HCT116 (cell line): ENCODE measurements at regions not wholly inside any gene's neighbourhood (a gene's known extent, or its start where the extent isn't known, plus 50 kb on each side); places are given as distances from the start of the nearest gene placed in this dataset.

Source experiments
- ATAC-seq: fragments of 200-7000 bp; cut with Tn5 transposase; 2 replicates; pipeline ENCODE4 v1.9.1; 2020; ENCODE audit warnings: mild to moderate bottlenecking, moderate library complexity
- BruUV-seq: library from RNA; stranded (reverse); fragments of 400-500 nt; replicated peaks from 2 replicates; lab custom pipeline; 2021; lab: Mats Ljungman, UMichigan
- CTCF ChIA-PET: fragments of 300-600 bp; sonication (Branson Sonifier 250); formaldehyde crosslinking; loops from one replicate; lab custom pipeline; 2021; ENCODE audit warnings: antibody characterized with exemption; lab: Charles Lee
- POLR2A ChIA-PET: fragments of 300-600, 350-600 bp; sonication (Branson Sonifier 250); formaldehyde crosslinking; loops from one replicate; lab custom pipeline; 2021; ENCODE audit warnings: antibody characterized with exemption; lab: Charles Lee
- RAD21 ChIA-PET, 2 experiments: fragments of 300-600 bp; sonication (Branson Sonifier 250); formaldehyde crosslinking; loops; one replicate each; lab custom pipeline; 2023; ENCODE audit warnings: low total read pairs in 2 of 2; ENCODE audit not compliant: uncharacterized antibody in 2 of 2, unreplicated experiment in 2 of 2, low non-redundant PET in 1 of 2; lab: Charles Lee
- DNase-seq: peaks from one replicate; pipeline ENCODE4 v3.0.0-alpha.2; 2010; ENCODE audit warnings: low read depth, low spot score
- H2AFZ ChIP-seq: fragments of 200-600 bp; shearing (Covaris generic), sonication (generic); 2 replicates; pipeline ENCODE4 v1.6.1; 2017; ENCODE audit warnings: low read depth, mixed run types, mixed read lengths, antibody characterized with exemption, low read length; ENCODE audit not compliant: poor library complexity, severe bottlenecking
- H3K27ac ChIP-seq: 2 replicates; pipeline ENCODE4 v1.5.1; 2012; ENCODE audit warnings: low read depth, low read length
- H3K27me3 ChIP-seq: fragments of 200-600 bp; sonication (generic); 2 replicates; pipeline ENCODE4 v1.6.1; 2016; ENCODE audit warnings: mixed run types, low read length, mixed read lengths; ENCODE audit not compliant: insufficient read depth
- H3K36me3 ChIP-seq, 2 experiments: fragments of 200-500 bp in 1 of 2; fragments of 200-600 bp in 1 of 2; sonication (Bioruptor generic) in 1 of 2; sonication (generic) in 1 of 2; 2 replicates each; pipeline versions ENCODE4 v1.5.1 to v1.6.1; 2014 to 2016; ENCODE audit warnings: low read length in 2 of 2, inconsistent platforms in 1 of 2, mixed read lengths in 1 of 2, mixed run types in 1 of 2; ENCODE audit not compliant: insufficient read depth in 2 of 2, control insufficient read depth in 1 of 2
- H3K4me1 ChIP-seq, 2 experiments: fragments of 200-600 bp in 1 of 2; sonication (generic) in 1 of 2; 2 replicates each; pipeline versions ENCODE4 v1.5.1 to v1.6.1; 2012 to 2017; ENCODE audit warnings: low read length in 2 of 2, inconsistent platforms in 1 of 2, mild to moderate bottlenecking in 1 of 2, mixed read lengths in 1 of 2, mixed run types in 1 of 2, moderate library complexity in 1 of 2; ENCODE audit not compliant: insufficient read depth in 2 of 2, control insufficient read depth in 1 of 2
- H3K4me2 ChIP-seq: fragments of 200-600 bp; sonication (generic); 2 replicates; pipeline ENCODE4 v1.6.1; 2017; ENCODE audit warnings: mixed run types, low read length, mixed read lengths
- H3K4me3 ChIP-seq, 2 experiments: fragments of 200-600 bp in 1 of 2; sonication (generic) in 1 of 2; replicated peaks in 1 of 2; 2 replicates each; pipeline ENCODE4 v1.5.1; 2011 to 2016; ENCODE audit warnings: low read length in 2 of 2, control low read depth in 1 of 2, low read depth in 1 of 2, mild to moderate bottlenecking in 1 of 2, mixed read lengths in 1 of 2, mixed run types in 1 of 2
- H3K79me2 ChIP-seq: fragments of 200-600 bp; sonication (generic); 2 replicates; pipeline ENCODE4 v1.6.1; 2017; ENCODE audit warnings: mild to moderate bottlenecking, mixed run types, low read length, moderate library complexity, mixed read lengths; ENCODE audit not compliant: insufficient read depth
- H3K9ac ChIP-seq: fragments of 200-600 bp; sonication (generic); 2 replicates; pipeline ENCODE4 v1.6.1; 2016; ENCODE audit warnings: low read length, mixed read lengths
- H3K9me2 ChIP-seq: fragments of 200-600 bp; sonication (generic), shearing (Covaris generic); 2 replicates; pipeline ENCODE4 v1.6.1; 2017; ENCODE audit warnings: mixed run types, mild to moderate bottlenecking, moderate library complexity; ENCODE audit not compliant: insufficient read depth
- H3K9me3 ChIP-seq, 2 experiments: fragments of 200-500 bp in 1 of 2; fragments of 200-600 bp in 1 of 2; sonication (Bioruptor generic) in 1 of 2; sonication (generic) in 1 of 2; 2 replicates each; pipeline ENCODE4 v1.6.1; 2014 to 2017; ENCODE audit warnings: low read length in 2 of 2, mixed read lengths in 2 of 2, inconsistent platforms in 1 of 2, low read depth in 1 of 2, mild to moderate bottlenecking in 1 of 2, mixed run types in 1 of 2, moderate library complexity in 1 of 2; ENCODE audit not compliant: control insufficient read depth in 1 of 2, insufficient read depth in 1 of 2
- H4K20me1 ChIP-seq: fragments of 200-600 bp; sonication (generic), shearing (Covaris generic); 2 replicates; pipeline ENCODE4 v1.6.1; 2017; ENCODE audit warnings: mixed run types, mild to moderate bottlenecking, moderate library complexity; ENCODE audit not compliant: insufficient read depth
- CEBPB ChIP-seq: IDR thresholded peaks from 2 replicates; pipeline ENCODE4 v1.6.1; 2012; ENCODE audit warnings: low read depth
- EZH2phosphoT487 ChIP-seq: fragments of 200-600 bp; IDR thresholded peaks from 2 replicates; pipeline ENCODE4 v1.6.1; 2018; ENCODE audit warnings: antibody characterized with exemption, borderline replicate concordance
- JUND ChIP-seq: IDR thresholded peaks from 2 replicates; pipeline ENCODE4 v1.6.1; 2012
- MAX ChIP-seq: IDR thresholded peaks from 2 replicates; pipeline ENCODE4 v1.6.1; 2012
- POLR2AphosphoS5 ChIP-seq: IDR thresholded peaks from 2 replicates; pipeline ENCODE4 v1.6.1; 2011; ENCODE audit warnings: mild to moderate bottlenecking, low read depth, low read length, moderate library complexity
- RAD21 ChIP-seq: IDR thresholded peaks from 2 replicates; pipeline ENCODE4 v1.6.1; 2012; ENCODE audit warnings: low read depth, mild to moderate bottlenecking
- SIN3A ChIP-seq: IDR thresholded peaks from 2 replicates; pipeline ENCODE4 v1.6.1; 2012; ENCODE audit warnings: low read depth
- YY1 ChIP-seq: IDR thresholded peaks from 2 replicates; pipeline ENCODE4 v1.6.1; 2011; ENCODE audit warnings: low read length, low read depth, moderate library complexity, mild to moderate bottlenecking; ENCODE audit not compliant: insufficient replicate concordance; ENCODE audit errors: extremely low read depth
- ZBTB33 ChIP-seq: IDR thresholded peaks from 2 replicates; pipeline ENCODE4 v1.6.1; 2011; ENCODE audit warnings: mild to moderate bottlenecking, low read length, moderate library complexity; ENCODE audit not compliant: insufficient replicate concordance; ENCODE audit errors: extremely low read depth
- ZFX ChIP-seq: fragments of 450-650 bp; IDR thresholded peaks from 2 replicates; pipeline ENCODE4 v1.6.1; 2017
- ZNF274 ChIP-seq: fragments of 200-500 bp; sonication (Bioruptor generic); IDR thresholded peaks from 2 replicates; pipeline ENCODE4 v1.6.1; 2014; ENCODE audit warnings: mild to moderate bottlenecking, low read depth, low read length, inconsistent platforms
- intact Hi-C: fragments of 100-400 bp; cut with micrococcal nuclease; formaldehyde crosslinking; loops from 2 replicates; pipeline ENCODE4 v1.10.0; 2022

- ChIA-PET CTCF (no interaction called here), POLR2A (no interaction called here), RAD21 (no interaction called here)
- ATAC-seq: no peak
- no peak for DNase-seq
- no peaks in the 10 kb centered on the region for H4K20me1 ChIP-seq
- no TSS peak for BruUV-seq
- TF ChIP-seq JUND: no peak
- no peak for TF ChIP-seq ZBTB33
- TF ChIP-seq SIN3A: no peak
- TF ChIP-seq MAX: no peak
- no peak for TF ChIP-seq ZFX
- no peak for TF ChIP-seq ZNF274
- no peak for TF ChIP-seq YY1
- no peak for TF ChIP-seq RAD21
- no peak for TF ChIP-seq EZH2phosphoT487
- TF ChIP-seq CEBPB: no peak
- no peak for TF ChIP-seq POLR2AphosphoS5
- no peak overlapping the region for H3K4me3 ChIP-seq
- no peaks in the 10 kb centered on the region for H3K4me1 ChIP-seq
- no peaks in the 10 kb centered on the region for H3K9me2 ChIP-seq
- H3K4me2 ChIP-seq: no peak overlapping the region
- no peaks in the 10 kb centered on the region for H3K27me3 ChIP-seq
- H3K36me3 ChIP-seq: no peaks in the 10 kb centered on the region
- no peak overlapping the region for H3K27ac ChIP-seq
- H3K9ac ChIP-seq: no peak overlapping the region
- H3K9me3 ChIP-seq: no peaks in the 10 kb centered on the region
- no peak overlapping the region for H2AFZ ChIP-seq
- intact Hi-C loops: no loop called here
- H3K79me2 ChIP-seq: no peaks in the 10 kb centered on the region
Observed at GRCh38 chr12:83769151-83769550, 1082.4 kb downstream of the TMTC2 start.
